Stimulated activated CD4-positive, alpha-beta T cell treated with anti-CD3 and anti-CD28 coated beads, TNF-alpha, amount 100 ng/mL, for 24 hours (primary cell): ENCODE measurements at regions not wholly inside any gene's neighbourhood (a gene's known extent, or its start where the extent isn't known, plus 50 kb on each side); places are given as distances from the start of the nearest gene placed in this dataset.

Source experiments
- DNase-seq, 3 experiments: peaks; one replicate each; pipeline ENCODE4 v3.0.0-alpha.2; 2020; ENCODE audit warnings: low read depth in 3 of 3

- no peak for DNase-seq
These were observed 147.9 kb upstream of the CBLN2 start for GRCh38 chr18:72692086-72692485.

DNA sequence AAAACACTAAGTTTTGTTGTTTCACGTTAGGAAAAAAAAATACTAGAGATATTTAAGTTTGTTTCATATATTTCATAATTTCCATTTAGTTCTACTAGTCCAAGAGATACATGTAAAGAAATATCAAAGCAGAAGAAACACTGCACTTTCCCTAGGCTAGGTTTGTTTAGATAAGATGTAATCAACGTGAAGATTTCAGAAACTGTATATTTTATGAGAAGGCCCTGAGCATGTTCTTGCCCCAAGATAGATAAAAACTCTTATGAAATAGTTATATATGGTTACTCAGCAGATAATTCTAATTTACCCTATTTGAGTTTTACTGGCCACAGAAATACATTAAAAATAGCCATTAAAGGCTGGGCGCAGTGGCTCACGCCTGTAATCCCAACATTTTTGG lies 143.6 kb upstream of the CBLN2 start:
- no peak for DNase-seq

- DNase-seq, result no peak
These were observed 131.3 kb upstream of the CBLN2 start for GRCh38 chr18:72675394-72675793.

DNA sequence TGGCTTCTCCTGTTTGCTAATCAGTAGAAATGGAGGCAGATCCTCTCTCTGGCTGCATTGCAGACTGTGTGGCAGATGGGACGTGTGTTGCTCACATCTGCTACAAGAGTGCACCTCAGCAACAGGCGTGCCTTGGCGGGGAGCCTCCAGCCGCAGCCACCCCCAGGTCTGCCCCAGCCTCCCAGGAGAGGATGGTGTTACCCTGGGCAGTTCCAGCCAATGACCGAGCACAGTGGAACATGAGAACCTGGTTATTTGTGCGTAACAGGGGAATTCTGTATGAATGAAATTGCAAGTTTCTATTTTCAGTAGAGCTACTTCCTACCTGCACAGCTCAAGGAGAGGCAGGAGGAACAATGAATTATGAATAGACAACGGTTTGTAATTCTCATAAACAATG lies 130.6 kb upstream of the CBLN2 start:
- DNase-seq, result no peak

DNA sequence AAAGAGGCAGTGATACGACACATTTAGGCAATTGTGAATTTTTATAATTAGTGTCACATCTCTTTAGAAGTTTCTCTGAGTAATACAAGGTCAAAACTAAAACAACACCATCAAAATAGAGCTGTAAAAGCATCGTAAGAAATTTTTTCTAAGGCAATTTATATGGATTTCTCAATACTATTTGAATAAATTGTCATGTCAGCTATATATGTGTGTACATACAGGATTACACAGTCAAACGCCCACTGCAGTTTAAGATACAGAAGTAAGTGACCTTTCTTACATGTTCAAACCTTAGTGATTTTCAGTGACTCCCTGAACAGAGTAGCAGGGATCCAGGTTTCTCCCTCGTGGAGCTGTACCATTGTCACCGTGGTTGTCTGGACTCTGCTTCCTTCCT lies 129.1 kb upstream of the CBLN2 start:
- DNase-seq, result no peak

DNA sequence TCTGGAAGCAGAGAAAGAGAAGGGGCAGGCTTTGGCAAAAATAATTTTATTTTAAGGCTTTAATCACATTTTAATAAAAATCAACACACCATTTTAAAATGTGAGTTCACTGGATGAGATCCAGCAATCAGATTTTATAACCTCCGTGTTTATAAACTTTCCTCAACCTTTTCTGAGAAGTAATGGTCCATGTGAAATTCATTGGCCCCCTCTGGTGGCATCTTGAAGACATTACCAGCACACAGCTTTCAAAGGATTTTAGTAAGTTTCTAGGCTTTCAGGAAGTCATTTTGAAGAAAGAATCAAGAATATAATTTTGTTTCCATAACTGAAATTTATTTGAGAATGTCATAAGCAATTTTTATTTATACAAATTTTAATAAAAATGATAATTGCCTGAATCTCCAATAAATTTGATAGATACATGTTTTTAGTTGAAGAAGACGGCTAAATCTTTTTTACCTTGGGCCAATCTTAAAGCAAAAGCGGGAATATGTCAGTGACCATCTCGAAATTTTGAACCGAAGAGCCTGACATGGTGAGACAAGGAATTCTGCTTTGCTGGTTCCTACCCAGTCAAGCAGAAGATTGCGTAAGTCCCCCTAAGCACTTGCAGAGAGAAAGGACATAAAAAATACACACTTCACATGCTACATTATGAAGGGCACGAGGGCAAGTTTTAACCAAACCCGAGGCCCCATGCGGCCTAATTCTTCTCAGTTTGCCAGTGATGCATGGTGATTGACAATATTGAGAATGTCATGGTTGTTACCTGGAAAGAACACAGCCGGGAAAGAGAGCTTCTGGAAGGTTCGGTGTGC lies 128.4 kb upstream of the CBLN2 start:
- DNase-seq, result no peak

- no peak for DNase-seq
These were observed 123.8 kb upstream of the CBLN2 start for GRCh38 chr18:72667932-72668331.

- peak in 2 of 3 experiments; percentile 4 to 38 for DNase-seq
These were observed 109.0 kb upstream of the CBLN2 start for GRCh38 chr18:72652990-72653593.

- DNase-seq, result no peak
These were observed 106.9 kb upstream of the CBLN2 start for GRCh38 chr18:72651033-72651432.

GRCh38 chr18:72648481-72648960 lies 104.4 kb upstream of the CBLN2 start:
- DNase-seq, result no peak

- DNase-seq, result no peak
These were observed 103.9 kb upstream of the CBLN2 start for GRCh38 chr18:72648079-72648478.

DNA sequence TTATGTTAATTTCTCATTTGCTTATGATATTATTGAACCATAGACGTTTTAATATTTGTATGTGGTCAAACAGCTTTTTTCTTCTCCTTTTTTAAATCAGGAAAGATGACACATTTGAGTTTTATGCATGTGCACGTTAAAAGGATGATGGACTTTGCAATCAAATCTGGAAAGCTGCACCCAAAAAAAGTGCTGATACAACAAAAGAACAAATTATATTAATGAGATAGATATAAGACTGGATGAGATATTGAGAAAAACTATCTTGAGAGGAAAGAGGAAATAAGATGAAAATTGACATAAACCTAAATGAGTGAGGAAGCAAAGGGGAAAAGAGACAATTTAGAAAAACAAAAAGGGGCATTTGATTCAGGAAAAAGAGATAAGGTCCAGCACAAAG lies 96.4 kb upstream of the CBLN2 start:
- DNase-seq, result no peak

DNA sequence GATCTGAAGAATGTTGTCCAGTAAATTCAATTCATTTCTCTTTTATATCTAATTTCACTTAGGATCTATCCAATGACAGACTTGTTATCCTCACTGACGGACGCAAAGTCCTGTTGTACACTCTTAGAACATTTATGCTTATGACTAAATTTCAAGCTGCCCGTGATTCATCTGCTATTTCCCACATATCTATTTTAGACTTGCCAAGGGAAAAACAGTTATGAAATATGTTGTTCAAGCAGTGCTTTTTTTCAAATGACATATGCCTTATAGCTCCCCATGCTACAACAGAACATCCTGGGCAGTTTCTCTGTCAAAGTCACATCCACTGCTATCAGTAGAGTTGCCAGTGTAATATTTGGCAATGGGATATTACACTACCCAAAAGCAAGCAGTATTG lies 94.2 kb upstream of the CBLN2 start:
- DNase-seq, result no peak

- DNase-seq, result no peak
These were observed 93.6 kb upstream of the CBLN2 start for GRCh38 chr18:72637721-72638120.

GRCh38 chr18:72637299-72637698 lies 93.2 kb upstream of the CBLN2 start:
- no peak for DNase-seq

DNA sequence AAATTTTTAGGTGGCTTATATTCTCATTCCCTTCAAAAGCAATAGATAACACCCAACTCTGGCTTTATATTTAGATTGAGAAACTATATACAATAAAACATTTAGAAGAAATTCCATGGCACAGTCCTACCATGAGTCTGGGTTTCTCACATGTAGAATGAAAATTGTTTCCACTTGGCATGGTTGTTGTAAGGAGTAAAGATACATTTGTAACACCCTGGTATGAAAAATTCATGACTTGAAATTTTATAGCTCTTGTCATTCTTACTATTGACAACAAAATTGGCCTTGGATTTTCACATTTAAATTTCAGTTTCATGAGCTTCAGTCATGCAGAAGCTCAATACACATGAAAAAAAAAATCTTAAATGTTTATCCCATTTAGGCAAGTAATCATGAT lies 92.5 kb upstream of the CBLN2 start:
- no peak for DNase-seq

DNA sequence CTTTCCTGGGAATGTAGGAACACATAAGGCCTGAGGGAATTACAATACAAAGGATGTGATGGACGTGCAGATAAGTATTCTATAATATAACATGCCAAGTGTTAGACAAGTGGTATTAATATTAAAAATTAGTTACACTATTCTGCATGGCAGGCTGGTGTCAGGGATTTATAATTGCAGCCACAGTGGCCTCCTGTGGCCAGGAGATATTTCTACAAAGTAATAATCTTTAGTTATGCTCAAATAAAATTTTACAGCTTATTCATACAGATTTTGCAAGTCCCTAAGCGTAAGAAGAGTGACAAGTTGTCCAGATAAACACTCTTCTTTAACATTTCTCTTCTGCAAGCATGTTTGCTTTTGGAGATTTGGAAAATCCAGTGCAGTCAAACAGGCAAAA lies 90.4 kb upstream of the CBLN2 start:
- DNase-seq, result no peak

- no peak for DNase-seq
These were observed 86.8 kb upstream of the CBLN2 start for GRCh38 chr18:72630991-72631390.

- no peak for DNase-seq
These were observed 79.3 kb upstream of the CBLN2 start for GRCh38 chr18:72623444-72623843.

GRCh38 chr18:72613534-72613930 lies 69.4 kb upstream of the CBLN2 start:
- no peak for DNase-seq

- no peak for DNase-seq
These were observed 68.9 kb upstream of the CBLN2 start for GRCh38 chr18:72612894-72613533.

DNA sequence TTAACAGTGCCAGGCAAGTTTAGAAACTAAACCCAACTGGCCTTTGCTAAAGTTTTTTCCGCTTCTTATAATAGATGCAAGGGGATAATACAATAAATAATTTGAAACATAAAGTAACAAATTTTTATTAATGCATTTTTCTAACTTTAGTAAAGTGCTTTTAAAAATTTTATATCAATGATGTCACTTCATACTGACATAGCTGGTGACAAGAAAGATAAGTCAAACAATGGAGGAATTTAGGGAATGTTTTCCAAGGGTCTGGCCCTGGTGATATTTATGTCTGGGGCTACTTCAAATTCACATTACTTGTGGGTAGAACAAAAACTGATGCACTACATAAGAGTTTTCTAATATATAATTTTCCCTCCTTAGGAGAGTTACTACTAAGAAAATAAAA lies 61.2 kb upstream of the CBLN2 start:
- no peak for DNase-seq

DNA sequence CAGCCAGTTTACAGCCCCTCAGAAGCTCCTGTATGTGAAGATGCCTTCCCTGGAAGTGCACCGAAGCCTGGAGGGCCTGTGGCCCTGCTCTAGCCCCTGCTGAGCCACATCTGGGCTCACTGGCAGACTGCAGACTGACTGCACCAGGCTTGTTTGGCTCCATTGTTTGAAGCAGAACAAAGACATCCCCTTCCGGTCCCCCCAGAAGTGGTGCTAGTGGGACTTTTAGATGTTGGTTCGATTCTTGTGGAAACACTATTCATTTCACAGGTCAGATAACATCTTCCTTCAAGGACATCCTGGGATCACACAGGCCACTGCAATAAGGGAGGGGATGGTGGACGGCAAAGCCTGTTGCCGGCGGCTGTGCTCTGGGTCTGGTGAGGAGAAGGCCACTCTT lies 57.8 kb upstream of the CBLN2 start:
- no peak for DNase-seq
